Stomach (tissue), 8 donors: ENCODE measurements at regions not wholly inside any gene's neighbourhood (a gene's known extent, or its start where the extent isn't known, plus 50 kb on each side); places are given as distances from the start of the nearest gene placed in this dataset.
A peak's percentile ranks its signal among the peaks of the same experiment; 100 is the strongest.

Experiments
- DNase-seq, 2 donors: peaks; one replicate each; pipeline versions ENCODE4 v3.0.0 to v3.0.0-alpha.2; 2013 to 2019
- H3K27ac ChIP-seq, 5 donors: fragments of 200-600 bp in 4 of 5; sonication (generic) in 4 of 5; one replicate each; pipeline ENCODE4 v1.5.1; 2013 to 2019; ENCODE audit warnings: mild to moderate bottlenecking in 1 of 5, moderate library complexity in 1 of 5
- H3K27me3 ChIP-seq, 3 donors: fragments of 200-600 bp; sonication (generic); one replicate each; pipeline ENCODE4 v1.5.1; 2017 to 2019; ENCODE audit warnings: mixed run types in 1 of 3
- H3K36me3 ChIP-seq, 4 donors: fragments of 200-600 bp; sonication (generic); 1 replicate in 3 of 4; 2 replicates in 1 of 4; pipeline ENCODE4 v1.5.1; 2016 to 2019
- H3K4me1 ChIP-seq, 4 donors: fragments of 200-600 bp; sonication (generic); one replicate each; pipeline ENCODE4 v1.5.1; 2016 to 2019
- H3K4me3 ChIP-seq, 4 donors: fragments of 200-600 bp; sonication (generic) in 3 of 4; one replicate each; pipeline ENCODE4 v1.5.1; 2016 to 2019; ENCODE audit warnings: mild to moderate bottlenecking in 1 of 4
- H3K9me3 ChIP-seq, 4 donors: fragments of 200-600 bp; sonication (generic); one replicate each; pipeline ENCODE4 v1.5.1; 2016 to 2019
- CTCF ChIP-seq, 7 experiments: fragments of 450-650 bp in 4 of 7; fragments of 200-600 bp in 3 of 7; sonication (generic) in 3 of 7; IDR thresholded peaks; one replicate each; pipeline ENCODE4 v1.5.1; 2016 to 2019; ENCODE audit warnings: antibody characterized with exemption in 7 of 7, control low read depth in 2 of 7, mild to moderate bottlenecking in 1 of 7
- EP300 ChIP-seq: sonication (generic); formaldehyde crosslinking; IDR thresholded peaks from one replicate; pipeline ENCODE4 v1.6.1; 2017; ENCODE audit warnings: antibody characterized with exemption
- POLR2A ChIP-seq, 4 donors: fragments of 450-650 bp; IDR thresholded peaks; one replicate each; pipeline ENCODE4 v1.6.1; 2016; ENCODE audit warnings: antibody characterized with exemption in 4 of 4, control low read depth in 2 of 4, mild to moderate bottlenecking in 1 of 4, moderate library complexity in 1 of 4
- POLR2AphosphoS5 ChIP-seq, 3 donors: sonication (generic); formaldehyde crosslinking; IDR thresholded peaks; one replicate each; pipeline ENCODE4 v1.6.1; 2016; ENCODE audit warnings: antibody characterized with exemption in 3 of 3
- WGBS, 5 donors: extraction: QIAGEN DNeasy Blood & Tissue Kit in 3 of 5; methylation state at CpG; one replicate each; pipeline versions ENCODE4 v1.1.5 to v1.1.7; 2013 to 2018; 5-methylcytosine and 5-hydroxymethylcytosine counted together
- intact Hi-C: fragments of 100-400 bp; cut with DNase I; formaldehyde crosslinking; loops from one replicate; pipeline ENCODE4 v1.15.1; 2023; ENCODE audit warnings: low total_unique reads
- donor health status: healthy with polysubstance abuse.
- donor health status: Bipolar disorder and iron deficiency.
- donor health status: healthy.

GRCh38 chrX:69262036-69262936 lies 97.0 kb upstream of the PJA1 start:
- H3K27ac ChIP-seq, result no peak overlapping the region
- H3K27me3 ChIP-seq, result peaks cover 0 to 20% (median 0%) of the 10 kb centered on the region in 3 donors
- no peaks in the 10 kb centered on the region for H3K9me3 ChIP-seq
- intact Hi-C loops, result no loop called here
- peak in 1 of 2 donors; percentile 50 for DNase-seq
- H3K36me3 ChIP-seq, result no peaks in the 10 kb centered on the region
- 53 to 69% (median 62%) methylated on average over 7 to 12 of the region's 12 CpGs for WGBS, 5 donors
- no peak for TF ChIP-seq EP300
- TF ChIP-seq CTCF (IDR thresholded peaks at IDR 0.05), result no peak
- no peak for TF ChIP-seq POLR2A (IDR thresholded peaks at IDR 0.05)
- TF ChIP-seq POLR2AphosphoS5 (IDR thresholded peaks at IDR 0.05), result no peak
- no peak overlapping the region for H3K4me3 ChIP-seq
- H3K4me1 ChIP-seq, result no peaks in the 10 kb centered on the region

GRCh38 chrX:69260169-69260568 lies 94.9 kb upstream of the PJA1 start:
- Histone ChIP-seq H3K27me3 (peaks cover 0 to 21% (median 0%) of the 10 kb centered on the region in 3 donors), H3K36me3 (no peaks in the 10 kb centered on the region), H3K9me3 (no peaks in the 10 kb centered on the region), H3K27ac (no peak overlapping the region), H3K4me1 (no peaks in the 10 kb centered on the region), H3K4me3 (no peak overlapping the region)
- no peak for DNase-seq
- 59 to 100% (median 77%) methylated on average over 1 to 2 of the region's 2 CpGs for WGBS, 5 donors
- TF ChIP-seq POLR2A (IDR thresholded peaks at IDR 0.05) (no peak), POLR2AphosphoS5 (IDR thresholded peaks at IDR 0.05) (no peak), EP300 (no peak), CTCF (IDR thresholded peaks at IDR 0.05) (no peak)
- intact Hi-C loops, result no loop called here

GRCh38 chrX:69258893-69259292 lies 93.6 kb upstream of the PJA1 start:
- DNase-seq, result no peak
- H3K27ac ChIP-seq, result no peak overlapping the region
- intact Hi-C loops, result no loop called here
- no peaks in the 10 kb centered on the region for H3K9me3 ChIP-seq
- no peak for TF ChIP-seq CTCF (IDR thresholded peaks at IDR 0.05)
- TF ChIP-seq POLR2A (IDR thresholded peaks at IDR 0.05), result no peak
- TF ChIP-seq EP300, result no peak
- TF ChIP-seq POLR2AphosphoS5 (IDR thresholded peaks at IDR 0.05), result no peak
- H3K27me3 ChIP-seq, result peaks cover 0 to 15% (median 0%) of the 10 kb centered on the region in 3 donors
- no peaks in the 10 kb centered on the region for H3K36me3 ChIP-seq
- 55 to 72% (median 62%) methylated on average over 3 to 4 of the region's 4 CpGs for WGBS, 5 donors
- H3K4me3 ChIP-seq, result no peak overlapping the region
- H3K4me1 ChIP-seq, result no peaks in the 10 kb centered on the region

- TF ChIP-seq POLR2A (IDR thresholded peaks at IDR 0.05) (no peak), POLR2AphosphoS5 (IDR thresholded peaks at IDR 0.05) (no peak), EP300 (no peak), CTCF (IDR thresholded peaks at IDR 0.05) (no peak)
- no peak overlapping the region for H3K4me3 ChIP-seq
- WGBS, 5 donors, result 56 to 78% (median 69%) methylated on average over 4 to 5 of the region's 5 CpGs
- H3K9me3 ChIP-seq, result no peaks in the 10 kb centered on the region
- intact Hi-C loops, result no loop called here
- DNase-seq, result no peak
- peaks cover 0 to 13% (median 0%) of the 10 kb centered on the region in 3 donors for H3K27me3 ChIP-seq
- H3K27ac ChIP-seq, result no peak overlapping the region
- H3K36me3 ChIP-seq, result no peaks in the 10 kb centered on the region
- H3K4me1 ChIP-seq, result no peaks in the 10 kb centered on the region
Observed at GRCh38 chrX:69257499-69258127, 92.4 kb upstream of the PJA1 start.
